Endodermal cell (in vitro differentiated cells): ENCODE measurements at regions not wholly inside any gene's neighbourhood (a gene's known extent, or its start where the extent isn't known, plus 50 kb on each side); places are given as distances from the start of the nearest gene placed in this dataset.

ENCODE experiments used
- DNase-seq: peaks from one replicate; pipeline ENCODE4 v3.0.0-alpha.2; 2017
- H3K27ac ChIP-seq: 2 replicates; pipeline ENCODE4 v1.5.1; 2013; ENCODE audit warnings: mild to moderate bottlenecking, low read depth, low read length, moderate library complexity
- H3K27me3 ChIP-seq: 2 replicates; pipeline ENCODE4 v1.6.1; 2013; ENCODE audit warnings: mild to moderate bottlenecking, low read length, moderate library complexity; ENCODE audit not compliant: insufficient read depth, control insufficient read depth, poor library complexity, severe bottlenecking
- H3K36me3 ChIP-seq: 2 replicates; pipeline ENCODE4 v1.7.0; 2013; ENCODE audit warnings: mild to moderate bottlenecking, low read length, moderate library complexity; ENCODE audit not compliant: control insufficient read depth, insufficient read depth
- H3K4me1 ChIP-seq: one replicate; pipeline ENCODE4 v1.7.0; 2013; ENCODE audit warnings: low read length; ENCODE audit not compliant: control insufficient read depth, insufficient read depth
- H3K4me3 ChIP-seq: 2 replicates; pipeline ENCODE4 v1.5.1; 2013; ENCODE audit warnings: mild to moderate bottlenecking, low read length, moderate library complexity
- H3K9ac ChIP-seq: 2 replicates; pipeline ENCODE4 v1.6.1; 2013; ENCODE audit warnings: mild to moderate bottlenecking, low read length, moderate library complexity; ENCODE audit not compliant: poor library complexity, severe bottlenecking; ENCODE audit errors: extremely low read depth
- H3K9me3 ChIP-seq: 2 replicates; pipeline ENCODE4 v1.6.1; 2013; ENCODE audit warnings: mild to moderate bottlenecking, low read length, moderate library complexity; ENCODE audit not compliant: control insufficient read depth
- H3K27ac Mint-ChIP-seq: 2 replicates; pipeline ENCODE4 v1.8.0; 2020; ENCODE audit warnings: mixed read lengths
- H3K27me3 Mint-ChIP-seq: 2 replicates; pipeline ENCODE4 v1.8.0; 2021; ENCODE audit warnings: mild to moderate bottlenecking, mixed read lengths; ENCODE audit not compliant: insufficient read depth
- H3K36me3 Mint-ChIP-seq: 2 replicates; pipeline ENCODE4 v1.8.0; 2020; ENCODE audit warnings: low read depth, mixed read lengths
- H3K4me1 Mint-ChIP-seq: 2 replicates; pipeline ENCODE4 v1.8.0; 2020; ENCODE audit warnings: mixed read lengths
- H3K4me3 Mint-ChIP-seq: 2 replicates; pipeline ENCODE4 v1.8.0; 2020; ENCODE audit warnings: mild to moderate bottlenecking, moderate library complexity, mixed read lengths
- H3K9me3 Mint-ChIP-seq: 2 replicates; pipeline ENCODE4 v1.8.0; 2020; ENCODE audit warnings: mild to moderate bottlenecking, mixed read lengths
- WGBS, 2 experiments: methylation state at CpG; one replicate each; pipeline versions ENCODE4 v1.1.5 to v1.1.7; 2013; ENCODE audit warnings: missing lambda C conversion rate in 2 of 2, mixed read lengths in 1 of 2; ENCODE audit not compliant: insufficient coverage in 1 of 2, insufficient read length in 1 of 2; 5-methylcytosine and 5-hydroxymethylcytosine counted together
- TF ChIP-seq, protein P1 (sequence below): fragments of 200-600 bp; sonication (generic); conservative IDR thresholded peaks from 2 replicates; pipeline ENCODE4 v1.5.0; 2021; ENCODE audit warnings: antibody characterized with exemption, mild to moderate bottlenecking

DNA sequence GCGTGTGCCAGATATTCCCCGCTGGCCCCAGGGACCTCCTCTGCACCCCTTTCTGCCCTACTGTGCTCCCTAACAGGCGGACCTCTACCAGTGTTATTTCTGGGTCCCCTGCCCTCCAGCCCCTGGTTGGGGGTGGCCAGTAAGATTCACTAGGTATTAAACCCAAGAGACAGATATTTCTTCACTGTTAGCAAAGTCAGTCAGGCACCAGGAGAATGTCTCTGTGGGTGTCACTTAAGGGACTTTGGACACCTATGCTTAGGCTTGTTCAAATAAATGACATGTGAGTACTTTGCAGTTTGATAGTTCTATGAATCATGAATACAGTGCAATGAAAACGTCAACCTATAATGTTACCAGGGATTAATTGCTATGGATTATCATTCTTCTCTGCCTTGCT, 234.3 kb upstream of the IGFBP3 start:
- no peaks in the 10 kb centered on the region for H3K36me3 ChIP-seq
- H3K4me3 ChIP-seq: no peak overlapping the region
- TF ChIP-seq, protein P1, sequence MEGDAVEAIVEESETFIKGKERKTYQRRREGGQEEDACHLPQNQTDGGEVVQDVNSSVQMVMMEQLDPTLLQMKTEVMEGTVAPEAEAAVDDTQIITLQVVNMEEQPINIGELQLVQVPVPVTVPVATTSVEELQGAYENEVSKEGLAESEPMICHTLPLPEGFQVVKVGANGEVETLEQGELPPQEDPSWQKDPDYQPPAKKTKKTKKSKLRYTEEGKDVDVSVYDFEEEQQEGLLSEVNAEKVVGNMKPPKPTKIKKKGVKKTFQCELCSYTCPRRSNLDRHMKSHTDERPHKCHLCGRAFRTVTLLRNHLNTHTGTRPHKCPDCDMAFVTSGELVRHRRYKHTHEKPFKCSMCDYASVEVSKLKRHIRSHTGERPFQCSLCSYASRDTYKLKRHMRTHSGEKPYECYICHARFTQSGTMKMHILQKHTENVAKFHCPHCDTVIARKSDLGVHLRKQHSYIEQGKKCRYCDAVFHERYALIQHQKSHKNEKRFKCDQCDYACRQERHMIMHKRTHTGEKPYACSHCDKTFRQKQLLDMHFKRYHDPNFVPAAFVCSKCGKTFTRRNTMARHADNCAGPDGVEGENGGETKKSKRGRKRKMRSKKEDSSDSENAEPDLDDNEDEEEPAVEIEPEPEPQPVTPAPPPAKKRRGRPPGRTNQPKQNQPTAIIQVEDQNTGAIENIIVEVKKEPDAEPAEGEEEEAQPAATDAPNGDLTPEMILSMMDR: no peak
- no peaks in the 10 kb centered on the region for H3K9me3 Mint-ChIP-seq
- no peaks in the 10 kb centered on the region for H3K27me3 Mint-ChIP-seq
- H3K9ac ChIP-seq: no peak overlapping the region
- no peak overlapping the region for H3K27ac ChIP-seq
- WGBS, 2 experiments: 95 to 100% methylated on average over 2 to 4 of the region's 4 CpGs
- peaks cover 3% of the 10 kb centered on the region for H3K4me1 ChIP-seq
- H3K9me3 ChIP-seq: no peaks in the 10 kb centered on the region
- H3K27me3 ChIP-seq: no peaks in the 10 kb centered on the region
- H3K4me1 Mint-ChIP-seq: peaks cover 8% of the 10 kb centered on the region
- no peak for DNase-seq
- H3K36me3 Mint-ChIP-seq: no peaks in the 10 kb centered on the region
- no peak overlapping the region for H3K27ac Mint-ChIP-seq
- H3K4me3 Mint-ChIP-seq: no peak overlapping the region

DNA sequence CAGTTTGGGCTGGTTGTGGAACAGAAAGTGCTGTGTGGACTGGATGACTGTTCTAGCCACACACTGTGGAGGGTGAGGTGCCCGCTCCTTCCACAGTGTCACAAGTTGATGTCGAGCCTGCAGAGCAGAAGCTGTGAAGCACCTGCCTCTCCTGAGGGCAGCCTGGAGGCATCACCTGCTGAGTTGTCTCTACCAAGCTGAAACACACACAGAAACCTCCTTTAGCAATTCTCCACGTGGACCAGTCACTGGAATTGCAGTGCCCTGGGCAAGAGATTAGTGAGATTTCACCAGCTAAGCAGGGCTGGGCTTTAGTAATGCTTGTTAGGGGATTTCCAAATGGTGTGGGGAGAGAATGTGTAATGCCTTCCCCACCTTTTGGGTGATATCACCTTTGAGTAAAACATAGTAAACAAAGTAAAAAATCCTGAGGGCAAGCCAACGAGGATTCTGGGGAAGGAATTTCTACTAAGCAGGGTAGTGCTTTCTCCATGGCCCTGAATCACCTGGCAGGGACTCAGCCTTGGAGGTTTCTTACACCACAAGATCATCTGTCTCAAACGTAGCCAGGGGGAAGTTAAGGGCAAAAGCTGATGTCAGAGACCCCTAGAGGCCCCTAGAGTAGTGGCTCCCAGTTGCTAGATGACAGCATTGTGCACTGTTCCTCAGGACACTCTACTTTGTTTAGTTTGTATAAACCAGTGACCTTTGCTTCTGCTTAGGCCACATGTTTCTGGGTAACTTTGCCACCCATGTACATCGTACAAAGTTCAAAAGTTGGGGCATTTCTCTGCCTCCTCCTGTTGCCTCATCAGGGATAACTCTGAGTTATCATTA, 233.1 kb upstream of the IGFBP3 start:
- no peak overlapping the region for H3K4me3 ChIP-seq
- H3K9me3 ChIP-seq: peaks cover 3% of the 10 kb centered on the region
- Mint-ChIP-seq H3K27ac (no peak overlapping the region), H3K36me3 (no peaks in the 10 kb centered on the region), H3K4me1 (peaks cover 8% of the 10 kb centered on the region), H3K9me3 (no peaks in the 10 kb centered on the region), H3K27me3 (no peaks in the 10 kb centered on the region), H3K4me3 (no peak overlapping the region)
- no peak overlapping the region for H3K27ac ChIP-seq
- peaks cover 3% of the 10 kb centered on the region for H3K4me1 ChIP-seq
- no peak for DNase-seq
- H3K36me3 ChIP-seq: no peaks in the 10 kb centered on the region
- H3K27me3 ChIP-seq: no peaks in the 10 kb centered on the region
- H3K9ac ChIP-seq: no peak overlapping the region
- 84 to 100% methylated on average over 2 to 6 of the region's 6 CpGs for WGBS, 2 experiments
- TF ChIP-seq, protein P1: peak; percentile 52

DNA sequence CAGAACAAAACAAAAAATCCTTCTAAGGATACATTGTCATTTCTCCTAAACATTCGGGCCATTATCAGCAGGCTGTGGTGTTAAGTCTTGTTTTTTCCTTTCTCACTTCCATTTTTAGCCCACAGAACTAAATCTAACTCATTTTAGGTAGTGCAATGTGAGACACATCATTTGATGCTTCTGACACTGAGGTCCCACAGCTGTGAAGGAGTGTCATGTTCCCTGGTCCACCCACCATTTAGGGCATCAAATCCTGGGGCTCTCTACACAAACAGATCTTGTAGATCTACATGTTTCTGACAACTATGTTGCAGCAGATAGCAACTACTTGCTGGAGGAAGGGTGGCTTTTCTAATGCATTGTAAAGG, 232.5 kb upstream of the IGFBP3 start:
- no peak for DNase-seq
- H3K27ac ChIP-seq: no peak overlapping the region
- Mint-ChIP-seq H3K27me3 (no peaks in the 10 kb centered on the region), H3K9me3 (no peaks in the 10 kb centered on the region), H3K4me3 (no peak overlapping the region), H3K36me3 (no peaks in the 10 kb centered on the region), H3K27ac (no peak overlapping the region), H3K4me1 (peaks cover 8% of the 10 kb centered on the region)
- no peak overlapping the region for H3K4me3 ChIP-seq
- TF ChIP-seq, protein P1: no peak
- no peaks in the 10 kb centered on the region for H3K27me3 ChIP-seq
- no peak overlapping the region for H3K9ac ChIP-seq
- H3K36me3 ChIP-seq: no peaks in the 10 kb centered on the region
- WGBS, 2 experiments: 85 to 100% methylated on average over 1 of the region's 1 CpG
- H3K4me1 ChIP-seq: peaks cover 3% of the 10 kb centered on the region
- H3K9me3 ChIP-seq: peaks cover 4% of the 10 kb centered on the region
